Loucy (cell line): ENCODE measurements at regions not wholly inside any gene's neighbourhood (a gene's known extent, or its start where the extent isn't known, plus 50 kb on each side); places are given as distances from the start of the nearest gene placed in this dataset.

ENCODE experiments used
- EZH2phosphoT487 ChIP-seq: fragments of 200-600 bp; IDR thresholded peaks from 2 replicates; pipeline ENCODE4 v1.6.1; 2018; ENCODE audit warnings: antibody characterized with exemption, mild to moderate bottlenecking, moderate library complexity, borderline replicate concordance
- TF ChIP-seq, protein P1 (sequence below): fragments of 200-600 bp; sonication (generic); conservative IDR thresholded peaks from 2 replicates; pipeline ENCODE4 v1.5.1; 2014; ENCODE audit warnings: mild to moderate bottlenecking, antibody characterized with exemption, low read length

DNA sequence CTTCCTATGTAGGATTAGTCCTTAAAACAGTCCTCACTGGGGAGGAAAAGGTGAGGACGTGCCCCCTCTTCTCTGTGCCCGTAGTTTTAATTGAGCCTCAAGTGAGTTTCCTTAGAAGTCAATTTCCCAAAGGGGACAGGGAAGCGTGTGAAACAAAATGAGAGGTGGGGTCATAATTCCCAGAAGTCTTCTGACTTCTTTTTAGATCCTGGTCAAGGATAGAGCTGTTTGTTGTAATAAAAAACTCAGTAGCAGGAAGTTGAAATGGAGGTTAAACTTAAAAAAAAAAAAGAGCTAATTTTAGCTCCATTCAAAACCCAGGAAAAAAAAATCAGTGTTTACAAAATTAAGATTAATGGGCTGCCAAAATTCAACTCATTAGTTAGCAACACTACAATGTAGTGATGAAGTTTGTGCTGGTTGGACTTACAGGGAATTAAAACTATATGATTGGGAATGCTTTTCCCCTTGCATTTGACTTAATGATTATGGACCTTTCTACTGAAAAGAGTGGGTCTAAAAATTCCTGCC lies 158.3 kb upstream of the MEF2C start:
- TF ChIP-seq, protein P1, sequence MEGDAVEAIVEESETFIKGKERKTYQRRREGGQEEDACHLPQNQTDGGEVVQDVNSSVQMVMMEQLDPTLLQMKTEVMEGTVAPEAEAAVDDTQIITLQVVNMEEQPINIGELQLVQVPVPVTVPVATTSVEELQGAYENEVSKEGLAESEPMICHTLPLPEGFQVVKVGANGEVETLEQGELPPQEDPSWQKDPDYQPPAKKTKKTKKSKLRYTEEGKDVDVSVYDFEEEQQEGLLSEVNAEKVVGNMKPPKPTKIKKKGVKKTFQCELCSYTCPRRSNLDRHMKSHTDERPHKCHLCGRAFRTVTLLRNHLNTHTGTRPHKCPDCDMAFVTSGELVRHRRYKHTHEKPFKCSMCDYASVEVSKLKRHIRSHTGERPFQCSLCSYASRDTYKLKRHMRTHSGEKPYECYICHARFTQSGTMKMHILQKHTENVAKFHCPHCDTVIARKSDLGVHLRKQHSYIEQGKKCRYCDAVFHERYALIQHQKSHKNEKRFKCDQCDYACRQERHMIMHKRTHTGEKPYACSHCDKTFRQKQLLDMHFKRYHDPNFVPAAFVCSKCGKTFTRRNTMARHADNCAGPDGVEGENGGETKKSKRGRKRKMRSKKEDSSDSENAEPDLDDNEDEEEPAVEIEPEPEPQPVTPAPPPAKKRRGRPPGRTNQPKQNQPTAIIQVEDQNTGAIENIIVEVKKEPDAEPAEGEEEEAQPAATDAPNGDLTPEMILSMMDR = no peak
- no peak for TF ChIP-seq EZH2phosphoT487
